GM21528 (cell line): ENCODE measurements at regions not wholly inside any gene's neighbourhood (a gene's known extent, or its start where the extent isn't known, plus 50 kb on each side); places are given as distances from the start of the nearest gene placed in this dataset.

Source experiments
- ATAC-seq: cut with Tn5 transposase; IDR thresholded peaks from one replicate; pipeline ENCODE4 v1.9.1; 2021; ENCODE audit warnings: mild to moderate bottlenecking, moderate library complexity; ENCODE audit not compliant: unreplicated experiment, low FRiP score

DNA sequence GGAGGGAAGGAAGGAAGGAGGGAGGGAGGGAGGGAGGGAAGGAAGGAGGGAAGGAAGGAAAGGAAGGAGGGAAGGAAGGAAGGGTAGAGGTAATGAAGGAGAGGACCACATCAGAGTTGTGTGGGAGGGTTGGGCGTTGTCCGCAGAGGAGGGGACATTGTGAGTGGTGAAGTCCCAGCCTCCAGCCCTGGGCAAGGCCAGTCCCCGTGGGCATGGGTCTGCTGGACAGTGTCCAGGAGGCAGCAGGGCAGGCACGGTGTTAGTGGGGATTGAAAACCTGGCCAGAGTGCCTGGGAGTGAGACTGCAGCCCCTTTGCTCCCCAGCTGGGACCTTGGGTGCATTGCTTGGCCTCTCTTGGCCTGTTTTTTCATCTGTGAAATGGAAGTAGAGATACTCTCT is 1462.3 kb downstream of the BRD1 start:
- no peak for ATAC-seq

DNA sequence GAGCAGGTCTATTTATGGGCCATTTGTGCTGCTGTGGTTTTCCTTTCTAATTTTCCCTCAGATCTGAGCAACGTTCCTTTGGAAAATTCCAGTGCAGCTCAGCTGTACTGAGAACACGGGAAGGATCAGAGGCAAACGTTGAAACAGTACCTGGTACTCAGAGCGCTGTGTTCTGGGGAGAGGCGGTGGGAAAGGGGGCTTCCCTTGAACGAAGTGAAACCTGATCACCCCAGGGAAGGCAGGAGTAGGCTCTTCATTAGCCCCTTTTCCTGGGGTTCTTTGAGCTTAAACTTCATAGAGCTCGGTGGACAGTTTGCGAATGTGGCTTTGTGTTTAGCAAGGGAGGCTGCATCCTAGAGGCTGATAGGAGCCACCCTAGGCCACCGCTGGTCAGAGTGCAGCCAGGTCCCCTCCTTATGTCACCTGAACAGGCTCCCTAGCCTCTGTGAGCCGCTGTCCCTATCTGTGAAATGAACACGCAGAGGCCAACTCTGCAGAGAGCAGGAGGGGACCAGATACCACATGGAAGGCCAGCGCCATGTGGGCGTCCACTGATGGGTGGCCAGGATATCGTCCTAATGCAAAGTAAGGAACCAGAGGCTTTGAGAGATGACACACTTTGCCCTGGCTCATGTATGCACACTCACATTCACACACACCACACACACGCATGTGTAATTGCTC is 1464.8 kb downstream of the BRD1 start:
- ATAC-seq = no peak

DNA sequence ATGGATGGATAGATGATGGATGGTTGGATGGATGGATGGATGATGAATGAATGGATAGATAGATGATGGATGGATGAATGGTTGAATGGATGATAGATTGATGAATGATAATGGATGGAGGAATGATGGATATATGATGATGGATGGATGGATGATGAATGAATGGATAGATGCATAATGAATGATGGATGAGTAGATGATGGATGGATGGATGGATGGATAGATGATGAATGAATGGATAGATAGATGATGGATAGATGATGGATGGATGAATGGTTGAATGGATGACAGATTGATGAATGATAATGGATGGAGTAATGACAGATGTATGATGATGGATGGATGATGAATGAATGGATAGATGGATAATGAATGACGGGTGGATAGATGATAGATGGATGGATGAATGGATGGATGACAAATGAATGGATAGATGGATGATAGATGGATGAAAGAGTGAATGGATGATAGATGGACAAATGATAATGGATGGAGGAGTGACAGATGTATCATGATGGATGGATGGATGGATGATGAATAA is 1466.5 kb downstream of the BRD1 start:
- no peak for ATAC-seq

DNA sequence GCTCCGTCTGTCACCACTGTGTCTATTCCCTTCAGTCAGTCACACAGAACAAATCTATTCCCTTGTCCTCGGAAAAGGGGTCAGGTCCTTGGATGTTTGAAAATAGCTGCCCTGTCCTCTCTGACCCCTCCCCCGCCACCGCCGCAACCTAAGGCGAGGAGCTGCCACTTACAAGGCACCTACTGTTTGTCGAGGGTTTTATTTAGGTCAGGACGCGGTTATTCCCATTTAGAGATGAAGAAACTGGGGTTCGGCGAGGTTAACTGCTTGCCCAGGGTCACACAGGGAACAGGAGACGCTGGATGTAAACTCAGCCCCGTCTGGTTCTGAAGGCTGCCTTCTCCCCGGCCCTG is 1468.1 kb downstream of the BRD1 start:
- no peak for ATAC-seq

DNA sequence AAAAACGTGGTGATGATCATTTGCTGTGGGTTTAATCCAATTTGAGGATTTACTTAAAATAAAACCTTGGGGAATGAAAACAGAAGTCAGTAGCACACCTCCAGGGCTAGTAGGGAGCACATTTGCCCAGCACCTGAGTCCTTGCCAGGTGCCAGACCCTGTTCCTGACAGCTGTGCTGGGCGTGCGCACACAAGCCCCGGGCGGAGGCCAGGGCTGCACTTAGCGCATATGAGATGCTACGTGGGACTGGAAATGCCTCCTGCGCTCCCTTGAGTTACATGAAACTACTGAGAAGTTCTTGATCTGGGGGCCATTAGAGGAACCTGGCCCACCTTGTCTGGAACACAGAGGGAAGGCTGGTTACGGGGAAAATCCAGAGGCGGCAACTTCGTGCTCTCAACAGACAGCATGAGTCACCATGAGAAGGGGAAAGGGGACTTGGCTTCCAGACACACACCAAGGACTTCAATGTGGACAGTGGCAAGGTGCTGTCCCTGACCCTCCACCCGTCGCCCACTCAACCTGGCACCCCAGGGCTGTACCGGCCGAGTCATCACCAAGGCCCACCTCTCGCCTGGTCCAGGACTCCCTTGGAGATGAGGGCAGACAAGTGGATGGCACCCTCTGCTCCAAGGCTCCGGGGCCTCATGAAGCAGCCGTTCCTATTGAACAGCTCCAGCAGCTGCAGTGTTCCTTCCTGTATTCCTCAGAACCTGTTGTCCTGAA is 1468.6 kb downstream of the BRD1 start:
- ATAC-seq = no peak

DNA sequence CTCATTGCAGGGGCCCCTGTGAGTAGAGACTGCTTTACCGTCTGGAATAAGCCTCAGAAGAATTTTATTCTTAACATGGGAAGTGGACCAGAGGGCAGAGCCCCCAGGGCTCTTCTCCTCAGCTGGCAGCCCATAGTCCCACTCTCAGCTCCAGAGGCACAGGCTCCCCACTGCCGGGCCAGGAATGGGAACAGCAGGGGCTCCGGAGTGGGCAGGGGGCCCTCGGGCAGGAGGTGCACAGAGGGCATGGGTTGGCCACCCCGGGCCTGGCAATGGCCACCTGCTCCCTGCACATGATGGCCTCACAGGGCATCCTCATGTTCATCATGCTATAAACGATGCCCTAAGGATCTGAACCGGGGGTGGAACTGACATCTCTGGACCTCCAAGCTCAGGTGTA is 1469.7 kb downstream of the BRD1 start:
- ATAC-seq = no peak

DNA sequence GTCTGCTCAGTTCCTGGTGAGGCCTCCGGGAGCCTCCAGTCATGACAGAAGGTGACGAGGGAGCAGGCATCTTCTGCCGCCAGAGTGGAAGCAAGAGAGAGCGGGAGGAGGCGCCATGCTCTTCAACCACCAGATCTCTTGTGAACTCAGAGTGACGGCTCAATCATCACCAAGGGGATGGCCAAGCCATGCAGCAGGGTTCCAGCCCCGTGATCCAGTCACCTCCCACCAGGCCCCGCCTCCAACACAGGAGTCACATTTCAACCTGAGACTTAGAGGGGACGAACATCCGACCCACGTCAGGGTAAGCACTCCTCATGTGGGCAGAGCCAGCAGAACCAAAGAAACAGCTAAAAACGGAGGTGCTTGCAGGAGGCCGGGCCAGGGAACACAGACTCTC is 1470.5 kb downstream of the BRD1 start:
- no peak for ATAC-seq

DNA sequence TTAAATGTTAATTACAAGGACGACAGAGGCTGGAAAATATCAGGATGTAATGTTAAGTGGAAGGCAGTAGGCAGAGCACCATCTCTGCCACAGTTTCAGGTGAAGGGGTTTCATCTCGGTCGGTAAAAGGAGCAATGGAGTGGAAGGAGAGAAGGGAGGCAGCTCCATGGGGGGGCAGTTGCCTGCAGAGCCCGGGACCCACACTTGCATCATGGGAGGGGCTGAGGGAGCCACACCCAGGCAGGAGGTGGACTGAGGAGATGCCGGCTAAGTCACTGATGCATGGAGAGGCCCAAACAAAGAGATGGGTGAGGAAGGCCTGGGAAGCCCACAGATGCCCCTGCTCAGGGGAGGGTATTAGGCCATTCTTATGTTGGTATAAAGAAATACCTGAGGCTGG is 1470.9 kb downstream of the BRD1 start:
- no peak for ATAC-seq

DNA sequence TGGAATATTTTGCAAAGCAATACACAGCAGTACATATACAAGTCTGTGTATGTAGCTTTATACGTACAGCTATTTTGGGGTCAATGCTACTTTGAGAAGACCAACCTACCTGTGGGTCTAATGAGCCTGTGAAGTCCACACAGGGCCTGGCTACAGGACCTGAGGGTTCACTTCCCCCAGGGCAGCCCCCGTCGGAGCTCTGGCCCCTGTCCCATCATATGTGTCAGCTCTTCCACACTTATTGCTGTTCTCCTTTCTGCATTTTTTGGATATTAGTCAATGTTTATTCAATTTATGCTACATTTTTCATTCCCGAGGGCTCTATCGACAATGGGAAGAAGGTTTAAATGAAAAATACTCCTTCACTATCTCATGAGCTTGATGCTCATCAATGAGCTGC is 1473.6 kb downstream of the BRD1 start:
- ATAC-seq = no peak

DNA sequence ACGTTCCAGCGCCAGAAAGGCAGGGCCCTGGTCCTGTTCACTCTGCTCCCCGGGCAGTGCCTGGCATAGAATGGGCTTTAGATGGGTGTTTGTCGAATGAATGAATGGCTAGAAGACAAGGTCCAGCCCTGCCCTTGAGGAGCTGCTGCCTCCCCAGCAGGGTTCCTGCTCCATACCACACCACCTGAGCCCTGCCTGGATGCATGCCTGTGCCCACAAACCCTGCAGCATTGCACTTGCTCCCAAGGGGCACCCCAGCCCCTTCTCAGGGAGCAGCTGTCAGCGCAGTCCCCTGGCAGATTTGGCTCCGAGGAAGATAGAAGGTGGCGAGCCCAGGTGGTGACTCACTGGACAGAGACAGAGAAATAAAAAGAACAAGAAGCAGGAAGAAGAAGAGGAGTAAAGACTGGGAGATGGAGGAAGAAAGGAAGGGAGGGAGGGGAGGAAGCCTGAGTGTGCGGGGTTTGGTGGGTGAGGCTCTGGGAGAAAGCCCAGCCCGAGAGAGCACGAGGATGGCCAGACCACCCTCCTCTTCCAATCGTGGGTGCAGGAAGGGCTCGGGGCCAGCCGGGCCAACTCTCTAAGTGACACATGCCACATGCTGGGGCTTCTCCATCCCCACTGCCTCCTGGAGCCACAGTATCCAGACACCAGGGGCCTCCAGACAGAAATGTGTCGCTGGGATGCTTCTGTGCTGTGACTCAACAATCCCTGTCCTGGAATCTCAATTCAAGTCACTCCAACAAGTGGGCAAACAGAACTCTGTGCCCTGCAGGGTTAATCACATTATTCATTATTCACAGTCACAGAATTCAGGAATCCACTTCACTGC is 1474.3 kb downstream of the BRD1 start:
- no peak for ATAC-seq

DNA sequence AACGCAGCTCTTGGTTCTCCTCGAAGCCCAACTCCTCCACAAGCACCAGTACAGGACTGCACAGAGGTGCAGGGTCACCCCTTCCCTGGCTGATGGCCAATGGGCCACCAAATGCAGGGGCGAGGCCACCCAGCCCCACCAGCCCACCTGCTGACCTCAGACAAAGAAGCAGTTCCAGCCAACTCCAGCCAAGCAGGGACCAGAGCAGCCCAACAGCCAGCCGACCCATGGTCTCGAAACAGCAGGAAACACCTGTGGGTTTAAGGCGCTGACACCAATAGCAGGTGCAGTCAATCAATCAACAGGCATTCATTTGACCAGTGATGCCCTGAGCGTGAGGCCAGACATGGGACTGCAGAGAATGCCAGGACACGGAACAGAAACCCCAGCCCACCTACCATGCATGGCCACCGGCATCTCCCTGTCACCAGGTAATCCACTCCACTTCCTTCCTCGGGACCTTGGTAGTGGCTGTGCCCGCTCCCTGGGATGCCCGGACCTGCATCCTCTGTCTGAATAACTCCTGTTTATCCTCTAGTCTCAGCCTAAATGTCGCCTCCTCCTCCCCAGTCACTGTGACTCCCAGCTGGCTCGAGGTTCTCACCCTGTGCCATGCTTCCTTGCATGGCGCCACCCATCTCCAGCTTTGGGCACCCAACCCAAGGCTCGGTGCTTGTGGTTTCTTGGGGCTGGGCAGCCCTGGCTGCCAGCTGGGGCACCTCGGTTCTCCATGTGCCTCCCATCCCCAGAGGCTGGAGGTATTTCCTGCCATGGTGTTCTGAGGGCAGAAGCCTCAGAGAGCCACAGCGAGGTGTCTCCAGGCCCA is 1475.4 kb downstream of the BRD1 start:
- no peak for ATAC-seq

DNA sequence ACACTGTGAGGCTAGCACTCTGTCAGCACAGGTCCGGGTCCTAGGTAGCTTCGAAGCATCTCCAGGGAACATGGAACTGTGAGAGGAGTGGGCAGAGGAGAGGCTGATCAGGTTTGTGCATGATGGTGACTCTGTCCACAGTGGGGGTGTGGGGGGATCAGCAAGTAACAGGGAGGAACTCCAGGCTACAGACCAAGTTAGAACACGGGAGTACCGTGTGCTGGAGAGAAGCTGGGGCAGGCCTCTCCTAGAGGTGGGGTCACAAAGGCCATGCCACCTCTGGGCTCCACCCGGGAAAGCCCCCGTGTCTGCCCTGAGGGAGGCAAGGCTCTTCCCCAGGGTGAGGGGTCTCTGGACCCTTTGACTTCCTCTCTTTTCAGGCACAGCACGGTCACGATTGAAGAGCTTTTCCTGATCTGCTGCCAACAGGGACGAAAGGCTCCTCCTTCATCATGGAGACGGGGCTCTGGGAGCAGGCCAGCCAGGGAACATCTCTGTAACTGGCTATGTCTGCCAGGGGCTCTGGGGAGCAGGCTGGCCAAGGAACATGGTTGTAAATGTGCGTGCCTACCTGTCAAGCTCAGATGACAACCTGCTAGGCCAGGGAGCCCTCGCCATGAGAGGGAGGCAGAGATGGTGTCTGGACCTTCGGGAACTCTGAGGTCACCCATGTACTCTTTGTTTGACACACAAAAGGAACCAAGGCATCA is 1476.1 kb downstream of the BRD1 start:
- no peak for ATAC-seq

DNA sequence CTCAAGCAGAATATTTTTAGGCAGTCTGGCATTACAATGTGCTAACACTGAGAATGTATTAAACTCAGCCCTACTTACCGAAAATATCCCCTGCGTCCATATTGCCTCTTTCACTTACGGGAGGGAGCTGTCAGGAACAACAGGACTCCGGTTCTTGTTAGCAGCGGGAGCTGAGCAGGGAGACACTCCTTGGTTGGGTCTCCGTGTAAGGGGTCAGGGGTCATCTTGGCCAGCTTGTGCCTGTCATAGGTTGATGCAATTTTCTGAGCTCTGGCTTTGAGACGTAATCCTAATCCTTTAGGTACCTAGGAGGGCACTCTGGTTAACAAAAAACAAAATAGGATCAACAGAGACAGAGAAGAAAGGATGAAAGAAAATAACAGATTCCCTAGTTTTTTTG is 1477.2 kb downstream of the BRD1 start:
- no peak for ATAC-seq

DNA sequence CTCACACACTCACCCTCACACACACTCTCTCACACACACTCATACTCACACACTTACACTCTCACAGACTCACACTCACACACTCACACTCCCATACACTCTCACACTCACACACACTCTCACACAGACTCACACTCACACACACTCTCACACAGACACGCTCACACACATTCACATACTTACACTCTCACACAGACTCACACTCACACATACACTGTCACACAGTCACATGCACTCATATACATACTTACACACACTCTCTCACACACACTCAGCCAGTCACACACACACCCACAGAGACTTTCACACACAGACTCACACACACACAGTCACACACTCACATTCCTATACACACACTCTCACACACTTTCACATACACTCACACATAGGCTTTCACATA is 1478.8 kb downstream of the BRD1 start:
- no peak for ATAC-seq

DNA sequence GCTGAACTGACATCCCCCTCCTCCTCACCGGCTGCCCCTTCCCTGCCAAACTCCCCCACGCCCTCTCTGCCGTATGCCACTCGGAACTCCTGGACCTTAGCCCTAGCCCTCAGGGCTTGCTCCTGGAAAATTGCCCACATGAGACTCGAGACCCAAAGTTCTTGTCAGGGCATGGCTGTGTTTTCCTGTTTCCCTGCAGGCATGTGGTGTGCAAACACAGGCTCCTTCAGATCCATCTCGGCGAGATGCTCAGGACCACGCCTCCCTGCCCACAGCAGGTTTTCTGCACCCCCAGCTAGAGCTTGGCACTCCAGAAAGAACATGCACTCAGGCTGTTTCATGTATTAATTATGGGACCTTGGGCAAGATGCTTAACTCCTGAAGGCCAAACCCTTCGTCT is 1480.4 kb downstream of the BRD1 start:
- no peak for ATAC-seq

DNA sequence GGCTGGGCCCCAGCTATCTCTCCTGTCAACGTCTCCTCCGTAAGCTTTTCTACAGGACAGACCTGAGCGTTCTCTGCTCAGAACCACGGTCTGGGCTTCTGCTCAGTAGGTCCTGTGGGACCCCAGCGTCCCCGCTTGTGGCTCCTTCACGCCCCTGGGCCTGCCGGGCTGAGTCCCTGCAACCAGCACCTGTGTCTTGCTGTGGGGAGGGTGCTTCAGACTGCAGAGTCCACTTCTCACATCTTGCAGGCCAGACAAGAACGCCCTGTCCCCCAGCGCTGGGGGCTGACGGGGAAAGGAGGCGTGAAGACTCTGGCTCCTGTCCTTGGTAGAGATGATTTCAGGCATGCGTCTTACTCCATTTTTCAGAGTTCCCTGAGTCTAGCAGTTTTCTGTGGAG is 1480.8 kb downstream of the BRD1 start:
- ATAC-seq = no peak

DNA sequence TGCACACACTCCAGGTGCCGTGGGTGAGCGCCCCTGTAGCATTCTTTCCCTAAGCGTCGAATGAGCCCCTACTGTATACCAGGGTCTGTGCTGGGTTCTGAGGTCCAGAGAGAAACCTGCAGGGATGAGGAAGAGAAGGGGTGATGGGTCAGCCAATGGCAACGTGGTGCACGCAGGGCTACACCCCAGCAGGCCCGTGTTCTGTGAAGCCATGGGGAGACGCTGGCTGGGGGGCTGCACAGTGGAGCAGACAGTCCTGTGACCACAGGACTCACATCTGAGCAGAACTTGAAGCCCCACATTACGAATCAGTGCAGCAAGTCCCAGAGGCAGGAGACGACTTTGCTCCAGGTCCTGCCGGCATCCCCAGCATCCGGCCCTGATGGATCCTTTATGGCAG is 1481.4 kb downstream of the BRD1 start:
- no peak for ATAC-seq

DNA sequence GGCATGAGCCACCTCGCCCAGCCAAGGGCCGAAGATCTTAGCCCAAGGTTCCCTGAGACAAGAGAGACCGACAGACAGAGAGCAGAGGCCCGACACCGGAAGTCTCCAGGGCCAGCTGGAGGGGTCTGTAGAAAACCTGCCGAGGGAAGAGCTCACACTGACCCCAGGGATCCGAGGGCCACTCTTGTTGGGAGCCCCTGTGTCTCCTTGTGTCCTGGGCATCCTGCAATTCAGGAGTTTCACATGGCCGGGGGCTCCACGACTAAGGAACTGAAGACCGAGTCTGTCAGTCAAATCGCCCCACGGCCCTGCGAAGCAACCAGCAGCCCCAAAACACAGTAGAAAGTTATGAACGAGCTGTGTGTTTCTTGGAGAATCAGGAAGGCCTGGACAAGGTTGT is 1482.0 kb downstream of the BRD1 start:
- ATAC-seq = no peak

DNA sequence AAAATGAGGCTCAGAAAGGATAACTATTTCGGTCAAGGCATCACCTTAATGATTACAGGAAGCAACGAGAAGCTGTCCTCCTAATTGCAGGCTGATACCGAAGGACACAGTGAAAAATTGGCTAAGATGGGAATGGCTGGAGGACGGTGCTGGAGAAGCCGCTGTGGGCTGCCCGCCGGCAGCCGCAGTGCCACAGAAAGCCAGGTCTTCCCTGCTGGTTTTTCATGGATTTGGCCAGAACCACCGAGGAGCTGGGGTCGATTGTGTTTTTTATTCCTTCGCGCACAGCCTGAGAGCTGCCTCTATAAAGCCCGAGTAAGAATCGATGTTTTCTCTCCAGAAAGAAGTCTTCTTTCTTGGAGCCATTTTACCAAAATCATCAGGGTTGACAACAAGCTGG is 1484.2 kb downstream of the BRD1 start:
- no peak for ATAC-seq

DNA sequence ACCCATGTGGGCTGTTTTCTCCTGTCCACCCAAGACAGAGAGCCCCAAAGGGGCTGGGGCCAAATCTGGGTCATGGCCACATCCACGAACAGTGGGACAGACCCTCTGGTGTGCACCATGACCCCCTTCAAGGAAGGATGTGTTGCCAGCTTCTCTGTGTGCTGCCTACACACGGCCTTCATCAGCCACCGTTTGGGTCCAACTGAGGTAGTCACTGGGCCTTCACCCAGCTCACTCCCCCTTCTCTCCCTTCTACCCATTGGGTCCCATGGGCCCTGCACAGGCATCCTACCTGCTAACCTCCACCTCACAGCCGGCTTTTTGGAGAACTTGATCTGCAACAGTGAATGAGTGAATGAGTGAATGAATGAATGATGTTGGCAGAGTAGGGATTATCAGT is 1484.9 kb downstream of the BRD1 start:
- ATAC-seq = no peak
